WTC11 (cell line): ENCODE measurements at regions not wholly inside any gene's neighbourhood (a gene's known extent, or its start where the extent isn't known, plus 50 kb on each side); places are given as distances from the start of the nearest gene placed in this dataset.

Experiments used
- CREB1 ChIP-seq: sonication (generic); formaldehyde crosslinking; IDR thresholded peaks from 2 replicates; pipeline ENCODE4 v1.8.0; 2023; ENCODE audit warnings: mild to moderate bottlenecking, missing genetic modification reagents
- CREM ChIP-seq: sonication (generic); formaldehyde crosslinking; IDR thresholded peaks from 2 replicates; pipeline ENCODE4 v1.8.1; 2022; ENCODE audit warnings: mild to moderate bottlenecking, missing genetic modification reagents, moderate library complexity
- JUN ChIP-seq: sonication (generic); formaldehyde crosslinking; IDR thresholded peaks from 2 replicates; pipeline ENCODE4 v1.8.0; 2023; ENCODE audit warnings: mild to moderate bottlenecking, missing genetic modification reagents
- TCF7 ChIP-seq: sonication (generic); formaldehyde crosslinking; IDR thresholded peaks from 2 replicates; pipeline ENCODE4 v1.8.0; 2022; ENCODE audit warnings: mild to moderate bottlenecking, low read depth, missing genetic modification reagents, moderate library complexity
- TF ChIP-seq, protein P1 (sequence below): sonication (generic); formaldehyde crosslinking; conservative IDR thresholded peaks from 2 replicates; pipeline ENCODE4 v1.8.1; 2022; ENCODE audit warnings: mild to moderate bottlenecking, missing genetic modification reagents
- TF ChIP-seq, protein P2 (sequence below): sonication (generic); formaldehyde crosslinking; IDR thresholded peaks from 2 replicates; pipeline ENCODE4 v1.8.1; 2023; ENCODE audit warnings: mild to moderate bottlenecking, missing genetic modification reagents, moderate library complexity
- TF ChIP-seq, protein P3 (sequence below): fragments of 200-600 bp; IDR thresholded peaks from 2 replicates; pipeline ENCODE4 v1.8.0; 2022; ENCODE audit warnings: antibody characterized with exemption
- TF ChIP-seq, protein P4 (sequence below): sonication (generic); formaldehyde crosslinking; IDR thresholded peaks from 2 replicates; pipeline ENCODE4 v1.8.0; 2022; ENCODE audit warnings: mild to moderate bottlenecking, missing genetic modification reagents

DNA sequence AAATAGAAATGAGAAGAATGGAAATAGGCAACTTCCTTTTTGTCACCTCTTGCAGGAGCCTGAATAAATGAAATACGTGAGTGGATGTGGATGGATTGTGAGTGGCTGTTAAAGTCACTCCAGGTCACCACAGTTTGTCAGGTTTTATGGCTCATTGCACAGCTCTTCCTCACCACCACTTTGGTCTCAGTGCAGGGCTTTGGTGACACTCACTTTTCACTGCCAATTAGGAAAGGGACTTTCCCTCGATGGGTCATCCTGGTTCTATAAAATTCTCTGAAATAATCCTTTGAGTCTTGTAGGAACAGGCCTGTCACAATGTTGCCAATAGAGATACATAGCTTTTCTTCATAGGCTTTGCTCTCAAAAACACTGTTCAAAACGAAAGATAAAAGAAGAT is 172.4 kb upstream of the C11orf87 start:
- TF ChIP-seq CREB1 (CRISPR knock-in tag) (no peak), JUN (CRISPR knock-in tag) (no peak), CREM (no peak), TCF7 (no peak)
- TF ChIP-seq, protein P1, sequence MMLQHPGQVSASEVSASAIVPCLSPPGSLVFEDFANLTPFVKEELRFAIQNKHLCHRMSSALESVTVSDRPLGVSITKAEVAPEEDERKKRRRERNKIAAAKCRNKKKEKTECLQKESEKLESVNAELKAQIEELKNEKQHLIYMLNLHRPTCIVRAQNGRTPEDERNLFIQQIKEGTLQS = no peak
- TF ChIP-seq, protein P2, sequence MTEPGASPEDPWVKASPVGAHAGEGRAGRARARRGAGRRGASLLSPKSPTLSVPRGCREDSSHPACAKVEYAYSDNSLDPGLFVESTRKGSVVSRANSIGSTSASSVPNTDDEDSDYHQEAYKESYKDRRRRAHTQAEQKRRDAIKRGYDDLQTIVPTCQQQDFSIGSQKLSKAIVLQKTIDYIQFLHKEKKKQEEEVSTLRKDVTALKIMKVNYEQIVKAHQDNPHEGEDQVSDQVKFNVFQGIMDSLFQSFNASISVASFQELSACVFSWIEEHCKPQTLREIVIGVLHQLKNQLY (CRISPR knock-in tag) = no peak
- TF ChIP-seq, protein P3, sequence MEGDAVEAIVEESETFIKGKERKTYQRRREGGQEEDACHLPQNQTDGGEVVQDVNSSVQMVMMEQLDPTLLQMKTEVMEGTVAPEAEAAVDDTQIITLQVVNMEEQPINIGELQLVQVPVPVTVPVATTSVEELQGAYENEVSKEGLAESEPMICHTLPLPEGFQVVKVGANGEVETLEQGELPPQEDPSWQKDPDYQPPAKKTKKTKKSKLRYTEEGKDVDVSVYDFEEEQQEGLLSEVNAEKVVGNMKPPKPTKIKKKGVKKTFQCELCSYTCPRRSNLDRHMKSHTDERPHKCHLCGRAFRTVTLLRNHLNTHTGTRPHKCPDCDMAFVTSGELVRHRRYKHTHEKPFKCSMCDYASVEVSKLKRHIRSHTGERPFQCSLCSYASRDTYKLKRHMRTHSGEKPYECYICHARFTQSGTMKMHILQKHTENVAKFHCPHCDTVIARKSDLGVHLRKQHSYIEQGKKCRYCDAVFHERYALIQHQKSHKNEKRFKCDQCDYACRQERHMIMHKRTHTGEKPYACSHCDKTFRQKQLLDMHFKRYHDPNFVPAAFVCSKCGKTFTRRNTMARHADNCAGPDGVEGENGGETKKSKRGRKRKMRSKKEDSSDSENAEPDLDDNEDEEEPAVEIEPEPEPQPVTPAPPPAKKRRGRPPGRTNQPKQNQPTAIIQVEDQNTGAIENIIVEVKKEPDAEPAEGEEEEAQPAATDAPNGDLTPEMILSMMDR = no peak
- TF ChIP-seq, protein P4, sequence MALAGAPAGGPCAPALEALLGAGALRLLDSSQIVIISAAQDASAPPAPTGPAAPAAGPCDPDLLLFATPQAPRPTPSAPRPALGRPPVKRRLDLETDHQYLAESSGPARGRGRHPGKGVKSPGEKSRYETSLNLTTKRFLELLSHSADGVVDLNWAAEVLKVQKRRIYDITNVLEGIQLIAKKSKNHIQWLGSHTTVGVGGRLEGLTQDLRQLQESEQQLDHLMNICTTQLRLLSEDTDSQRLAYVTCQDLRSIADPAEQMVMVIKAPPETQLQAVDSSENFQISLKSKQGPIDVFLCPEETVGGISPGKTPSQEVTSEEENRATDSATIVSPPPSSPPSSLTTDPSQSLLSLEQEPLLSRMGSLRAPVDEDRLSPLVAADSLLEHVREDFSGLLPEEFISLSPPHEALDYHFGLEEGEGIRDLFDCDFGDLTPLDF (CRISPR knock-in tag) = no peak
